HG02642 (cell line): ENCODE measurements at regions not wholly inside any gene's neighbourhood (a gene's known extent, or its start where the extent isn't known, plus 50 kb on each side); places are given as distances from the start of the nearest gene placed in this dataset.

Experiments
- ATAC-seq: cut with Tn5 transposase; IDR thresholded peaks from one replicate; pipeline ENCODE4 v1.9.1; 2021; ENCODE audit warnings: mild to moderate bottlenecking; ENCODE audit not compliant: unreplicated experiment, poor library complexity

GRCh38 chr5:165723931-165724330, 2218.5 kb downstream of the MAT2B start:
- ATAC-seq, result no peak

GRCh38 chr5:165728425-165728824, 2223.0 kb downstream of the MAT2B start:
- ATAC-seq, result no peak

GRCh38 chr5:165735388-165735787, 2230.0 kb downstream of the MAT2B start:
- no peak for ATAC-seq

GRCh38 chr5:165739079-165739741, 2233.8 kb downstream of the MAT2B start:
- no peak for ATAC-seq

- no peak for ATAC-seq
These were observed 2252.4 kb downstream of the MAT2B start for GRCh38 chr5:165757791-165758190.

- no peak for ATAC-seq
These were observed 2269.7 kb downstream of the MAT2B start for GRCh38 chr5:165775111-165775510.

GRCh38 chr5:165779505-165779904, 2274.1 kb downstream of the MAT2B start:
- no peak for ATAC-seq

- ATAC-seq, result no peak
These were observed 2275.5 kb downstream of the MAT2B start for GRCh38 chr5:165780901-165781300.

GRCh38 chr5:165781738-165782137, 2276.3 kb downstream of the MAT2B start:
- no peak for ATAC-seq

- ATAC-seq, result no peak
These were observed 2277.6 kb downstream of the MAT2B start for GRCh38 chr5:165783024-165783423.

- no peak for ATAC-seq
These were observed 2280.7 kb downstream of the MAT2B start for GRCh38 chr5:165786073-165786472.

GRCh38 chr5:165795073-165795472, 2289.7 kb downstream of the MAT2B start:
- no peak for ATAC-seq

- ATAC-seq, result no peak
These were observed 2300.3 kb downstream of the MAT2B start for GRCh38 chr5:165805756-165806155.

- no peak for ATAC-seq
These were observed 2302.9 kb downstream of the MAT2B start for GRCh38 chr5:165808335-165808734.

- ATAC-seq, result no peak
These were observed 2304.5 kb downstream of the MAT2B start for GRCh38 chr5:165809914-165810313.

- ATAC-seq, result no peak
These were observed 2324.1 kb downstream of the MAT2B start for GRCh38 chr5:165829504-165829903.

- ATAC-seq, result no peak
These were observed 2329.5 kb downstream of the MAT2B start for GRCh38 chr5:165834891-165835290.

GRCh38 chr5:165836046-165836445, 2330.6 kb downstream of the MAT2B start:
- no peak for ATAC-seq

- no peak for ATAC-seq
These were observed 2331.9 kb downstream of the MAT2B start for GRCh38 chr5:165837286-165837685.

GRCh38 chr5:165844571-165844970, 2339.2 kb downstream of the MAT2B start:
- ATAC-seq, result no peak

GRCh38 chr5:165858118-165858517, 2352.7 kb downstream of the MAT2B start:
- no peak for ATAC-seq

GRCh38 chr5:165859251-165859650, 2353.8 kb downstream of the MAT2B start:
- no peak for ATAC-seq

- no peak for ATAC-seq
These were observed 2357.8 kb downstream of the MAT2B start for GRCh38 chr5:165863239-165863638.
